Smooth muscle cell (in vitro differentiated cells): ENCODE measurements at regions not wholly inside any gene's neighbourhood (a gene's known extent, or its start where the extent isn't known, plus 50 kb on each side); places are given as distances from the start of the nearest gene placed in this dataset.

Source experiments
- DNase-seq: peaks from one replicate; lab custom pipeline; 2025; ENCODE audit not compliant: unreplicated experiment; lab: John Stamatoyannopoulos, UW
- H2AFZ ChIP-seq: fragments of 200-600 bp; sonication (generic); 2 replicates; pipeline ENCODE4 v1.6.0; 2016; ENCODE audit warnings: antibody characterized with exemption, low read depth, mild to moderate bottlenecking
- H3F3A ChIP-seq: fragments of 200-600 bp; sonication (generic); 2 replicates; pipeline ENCODE4 v1.6.0; 2017; ENCODE audit warnings: antibody characterized with exemption, low read depth
- H3K27ac ChIP-seq: fragments of 200-600 bp; sonication (generic); 2 replicates; pipeline ENCODE4 v1.5.1; 2016; ENCODE audit warnings: low read depth, mild to moderate bottlenecking
- H3K27me3 ChIP-seq: fragments of 200-600 bp; sonication (generic); 2 replicates; pipeline ENCODE4 v1.6.1; 2016; ENCODE audit warnings: low read depth, mild to moderate bottlenecking
- H3K36me3 ChIP-seq: fragments of 200-600 bp; sonication (generic); 2 replicates; pipeline ENCODE4 v1.5.1; 2016; ENCODE audit warnings: low read depth
- H3K4me1 ChIP-seq: fragments of 200-600 bp; sonication (generic); 2 replicates; pipeline ENCODE4 v1.5.1; 2016; ENCODE audit warnings: low read depth
- H3K4me2 ChIP-seq: fragments of 200-600 bp; sonication (generic); 2 replicates; pipeline ENCODE4 v1.6.0; 2016; ENCODE audit warnings: mild to moderate bottlenecking
- H3K4me3 ChIP-seq: fragments of 200-600 bp; sonication (generic); 2 replicates; pipeline ENCODE4 v1.5.1; 2016; ENCODE audit warnings: mild to moderate bottlenecking
- H3K79me2 ChIP-seq: fragments of 200-600 bp; sonication (generic); 2 replicates; pipeline ENCODE4 v1.6.0; 2016; ENCODE audit warnings: low read depth, mild to moderate bottlenecking
- H3K9ac ChIP-seq: fragments of 200-600 bp; sonication (generic); 2 replicates; pipeline ENCODE4 v1.6.0; 2016; ENCODE audit warnings: low read depth
- H3K9me3 ChIP-seq: fragments of 200-600 bp; sonication (generic); replicated peaks from 2 replicates; pipeline ENCODE4 v1.5.1; 2016; ENCODE audit warnings: low read depth
- H4K20me1 ChIP-seq: fragments of 200-600 bp; sonication (generic); 2 replicates; pipeline ENCODE4 v1.6.0; 2016; ENCODE audit warnings: low read depth
- CTCF ChIP-seq: fragments of 200-600 bp; sonication (generic); IDR thresholded peaks from 2 replicates; pipeline ENCODE4 v1.5.1; 2017; ENCODE audit warnings: borderline replicate concordance, mild to moderate bottlenecking, antibody characterized with exemption; ENCODE audit not compliant: insufficient read depth, poor library complexity, severe bottlenecking
- WGBS: methylation state at CpG from one replicate; pipeline ENCODE4 v1.1.7; 2016; ENCODE audit warnings: low lambda C conversion rate; 5-methylcytosine and 5-hydroxymethylcytosine counted together

GRCh38 chr4:4735870-4736269, 123.6 kb upstream of the MSX1 start:
- no peak overlapping the region for H3K4me3 ChIP-seq
- H3K36me3 ChIP-seq = no peaks in the 10 kb centered on the region
- no peaks in the 10 kb centered on the region for H3K27me3 ChIP-seq
- H3K4me1 ChIP-seq = no peaks in the 10 kb centered on the region
- H4K20me1 ChIP-seq = no peaks in the 10 kb centered on the region
- no peaks in the 10 kb centered on the region for H3F3A ChIP-seq
- H2AFZ ChIP-seq = no peak overlapping the region
- WGBS = 54% methylated on average over 6 of the region's 6 CpGs
- H3K9me3 ChIP-seq = no peaks in the 10 kb centered on the region
- no peak for DNase-seq
- no peaks in the 10 kb centered on the region for H3K79me2 ChIP-seq
- no peak overlapping the region for H3K27ac ChIP-seq
- no peak overlapping the region for H3K4me2 ChIP-seq
- TF ChIP-seq CTCF = no peak
- no peak overlapping the region for H3K9ac ChIP-seq

- H3K79me2 ChIP-seq = no peaks in the 10 kb centered on the region
- H3K36me3 ChIP-seq = no peaks in the 10 kb centered on the region
- no peak overlapping the region for H3K9ac ChIP-seq
- H3K4me3 ChIP-seq = no peak overlapping the region
- no peak for TF ChIP-seq CTCF
- H3F3A ChIP-seq = no peaks in the 10 kb centered on the region
- 66% methylated on average over 9 of the region's 9 CpGs for WGBS
- no peak overlapping the region for H3K4me2 ChIP-seq
- H2AFZ ChIP-seq = no peak overlapping the region
- DNase-seq = no peak
- no peaks in the 10 kb centered on the region for H3K9me3 ChIP-seq
- no peaks in the 10 kb centered on the region for H4K20me1 ChIP-seq
- no peaks in the 10 kb centered on the region for H3K27me3 ChIP-seq
- no peak overlapping the region for H3K27ac ChIP-seq
- H3K4me1 ChIP-seq = no peaks in the 10 kb centered on the region
Measured at GRCh38 chr4:4735136-4735750, 124.2 kb upstream of the MSX1 start.

GRCh38 chr4:4734425-4734824, 125.0 kb upstream of the MSX1 start:
- Histone ChIP-seq H4K20me1 (no peaks in the 10 kb centered on the region), H3K36me3 (no peaks in the 10 kb centered on the region), H3K27me3 (no peaks in the 10 kb centered on the region), H3K27ac (no peak overlapping the region), H3K79me2 (no peaks in the 10 kb centered on the region), H3K4me3 (no peak overlapping the region), H3F3A (no peaks in the 10 kb centered on the region), H3K9me3 (no peaks in the 10 kb centered on the region), H2AFZ (no peak overlapping the region), H3K9ac (no peak overlapping the region), H3K4me1 (no peaks in the 10 kb centered on the region), H3K4me2 (no peak overlapping the region)
- WGBS = 55% methylated on average over 5 of the region's 5 CpGs
- no peak for TF ChIP-seq CTCF
- DNase-seq = no peak

- H2AFZ ChIP-seq = no peak overlapping the region
- H4K20me1 ChIP-seq = no peaks in the 10 kb centered on the region
- no peaks in the 10 kb centered on the region for H3F3A ChIP-seq
- no peak overlapping the region for H3K4me2 ChIP-seq
- DNase-seq = no peak
- no peak overlapping the region for H3K9ac ChIP-seq
- no peaks in the 10 kb centered on the region for H3K27me3 ChIP-seq
- H3K4me3 ChIP-seq = no peak overlapping the region
- H3K36me3 ChIP-seq = no peaks in the 10 kb centered on the region
- WGBS = 90% methylated on average over 3 of the region's 3 CpGs
- TF ChIP-seq CTCF = no peak
- H3K27ac ChIP-seq = no peak overlapping the region
- no peaks in the 10 kb centered on the region for H3K9me3 ChIP-seq
- H3K79me2 ChIP-seq = no peaks in the 10 kb centered on the region
- H3K4me1 ChIP-seq = no peaks in the 10 kb centered on the region
Measured at GRCh38 chr4:4733663-4734062, 125.8 kb upstream of the MSX1 start.
